Panc1 (cell line): ENCODE measurements at regions not wholly inside any gene's neighbourhood (a gene's known extent, or its start where the extent isn't known, plus 50 kb on each side); places are given as distances from the start of the nearest gene placed in this dataset.

ENCODE experiments used
- ATAC-seq: fragments of 200-7000 bp; cut with Tn5 transposase; 2 replicates; pipeline ENCODE4 v1.9.1; 2020; ENCODE audit warnings: mild to moderate bottlenecking, moderate library complexity
- BruUV-seq: library from RNA; stranded (reverse); fragments of 400-500 nt; replicated peaks from 2 replicates; lab custom pipeline; 2021; lab: Mats Ljungman, UMichigan
- CTCF ChIA-PET: fragments of 300-600 bp; sonication (Branson Sonifier 250); formaldehyde crosslinking; loops from one replicate; lab custom pipeline; 2022; ENCODE audit warnings: antibody characterized with exemption; lab: Charles Lee
- POLR2A ChIA-PET: fragments of 300-600 bp; sonication (Branson Sonifier 250); formaldehyde crosslinking; loops from one replicate; lab custom pipeline; 2022; ENCODE audit warnings: antibody characterized with exemption; lab: Charles Lee
- DNase-seq: peaks from one replicate; pipeline ENCODE4 v3.0.0-alpha.2; 2010; ENCODE audit warnings: low read depth, low spot score
- H3K27ac ChIP-seq: 2 replicates; pipeline ENCODE4 v1.5.1; 2011; ENCODE audit warnings: mild to moderate bottlenecking, low read length, inconsistent platforms
- H3K27me3 ChIP-seq: fragments of 200-500 bp; sonication (Bioruptor generic); 2 replicates; pipeline ENCODE4 v1.6.0; 2014; ENCODE audit warnings: low read length, inconsistent platforms; ENCODE audit not compliant: control insufficient read depth, insufficient read depth
- H3K36me3 ChIP-seq: fragments of 200-500 bp; sonication (Bioruptor generic); 2 replicates; pipeline ENCODE4 v1.5.1; 2014; ENCODE audit warnings: inconsistent platforms, mild to moderate bottlenecking, low read length, moderate library complexity; ENCODE audit not compliant: control insufficient read depth, insufficient read depth
- H3K4me1 ChIP-seq: 2 replicates; pipeline ENCODE4 v1.5.1; 2011; ENCODE audit warnings: inconsistent platforms, mild to moderate bottlenecking, low read length, moderate library complexity; ENCODE audit not compliant: control insufficient read depth, insufficient read depth
- H3K4me3 ChIP-seq, 2 experiments: 2 replicates each; pipeline ENCODE4 v1.5.1; 2011 to 2012; ENCODE audit warnings: low read depth in 2 of 2, low read length in 2 of 2, mild to moderate bottlenecking in 2 of 2, inconsistent platforms in 1 of 2, moderate library complexity in 1 of 2
- H3K9me3 ChIP-seq: fragments of 200-500 bp; sonication (Bioruptor generic); 2 replicates; pipeline ENCODE4 v1.5.1; 2014; ENCODE audit warnings: low read depth, mild to moderate bottlenecking, inconsistent platforms, low read length, moderate library complexity; ENCODE audit not compliant: control insufficient read depth, insufficient read depth
- CTCF ChIP-seq: fragments of 450-650 bp; IDR thresholded peaks from 2 replicates; pipeline ENCODE4 v1.5.1; 2017; ENCODE audit warnings: mild to moderate bottlenecking
- POLR2AphosphoS5 ChIP-seq: IDR thresholded peaks from 2 replicates; pipeline ENCODE4 v1.6.1; 2012; ENCODE audit warnings: mild to moderate bottlenecking, low read depth, low read length, moderate library complexity
- REST ChIP-seq, 2 experiments: IDR thresholded peaks; 2 replicates each; pipeline ENCODE4 v1.6.1; 2011 to 2012; ENCODE audit warnings: low read depth in 2 of 2, control low read depth in 1 of 2, low read length in 1 of 2, mild to moderate bottlenecking in 1 of 2, moderate library complexity in 1 of 2; ENCODE audit not compliant: insufficient read depth in 1 of 2
- SIN3A ChIP-seq: IDR thresholded peaks from 2 replicates; pipeline ENCODE4 v1.6.1; 2012; ENCODE audit warnings: low read depth, mild to moderate bottlenecking, low read length, moderate library complexity, borderline replicate concordance; ENCODE audit not compliant: insufficient read depth
- TCF7L2 ChIP-seq: IDR thresholded peaks from 2 replicates; pipeline ENCODE4 v1.6.1; 2011; ENCODE audit warnings: mild to moderate bottlenecking, low read depth, low read length, inconsistent platforms
- in situ Hi-C: cut with HindIII; loops from 2 replicates; pipeline ENCODE4 v1.10.0; 2016; ENCODE audit warnings: low sequenced_read_pairs, low pct_unique_long_range_greater_than_20kb
- intact Hi-C: fragments of 100-400 bp; cut with micrococcal nuclease; formaldehyde crosslinking; loops from one replicate; pipeline ENCODE4 v1.10.0; 2022; ENCODE audit not compliant: unreplicated experiment

GRCh38 chr3:59339818-59340217, 290.0 kb upstream of the CFAP20DC start:
- H3K36me3 ChIP-seq: no peaks in the 10 kb centered on the region
- ATAC-seq: no peak
- in situ Hi-C loops: no loop called here
- no peaks in the 10 kb centered on the region for H3K27me3 ChIP-seq
- TF ChIP-seq SIN3A (no peak), CTCF (no peak), TCF7L2 (no peak), REST (IDR thresholded peaks at IDR 0.05; ENCODE audit: insufficient read depth in 1 of 2, low read depth in 2 of 2, low read length in 1 of 2) (no peak)
- intact Hi-C loops: no loop called here
- H3K27ac ChIP-seq: no peak overlapping the region
- no peak overlapping the region for H3K4me3 ChIP-seq
- CTCF ChIA-PET: no interaction called here
- no peaks in the 10 kb centered on the region for H3K9me3 ChIP-seq
- H3K4me1 ChIP-seq: no peaks in the 10 kb centered on the region
- POLR2A ChIA-PET: no interaction called here
- no TSS peak for BruUV-seq
- DNase-seq: no peak

- no peak for ATAC-seq
- POLR2A ChIA-PET: no interaction called here
These were observed 289.1 kb upstream of the CFAP20DC start for GRCh38 chr3:59338934-59339333.

More at GRCh38 chr3:59338934-59339333, 289.1 kb upstream of the CFAP20DC start:
- intact Hi-C loops (no loop called here), in situ Hi-C loops (no loop called here)
- H3K27ac ChIP-seq: no peak overlapping the region
- CTCF ChIA-PET: no interaction called here
- no peak for DNase-seq
- H3K9me3 ChIP-seq: no peaks in the 10 kb centered on the region
- no peaks in the 10 kb centered on the region for H3K36me3 ChIP-seq
- H3K27me3 ChIP-seq: no peaks in the 10 kb centered on the region
- no peaks in the 10 kb centered on the region for H3K4me1 ChIP-seq
- no peak overlapping the region for H3K4me3 ChIP-seq
- no peak for TF ChIP-seq CTCF
- TF ChIP-seq TCF7L2: no peak
- no peak for TF ChIP-seq SIN3A
- no peak for TF ChIP-seq REST (IDR thresholded peaks at IDR 0.05; ENCODE audit: insufficient read depth in 1 of 2, low read depth in 2 of 2, low read length in 1 of 2)
- TF ChIP-seq POLR2AphosphoS5: no peak
- BruUV-seq: no TSS peak
